MCF 10A (cell line): ENCODE measurements at regions not wholly inside any gene's neighbourhood (a gene's known extent, or its start where the extent isn't known, plus 50 kb on each side); places are given as distances from the start of the nearest gene placed in this dataset.

Experiments used
- BruUV-seq: library from RNA; stranded (reverse); fragments of 400-500 nt; replicated peaks from 2 replicates; lab custom pipeline; 2021; lab: Mats Ljungman, UMichigan
- CTCF ChIA-PET: fragments of 300-600 bp; sonication (Branson Sonifier 250); formaldehyde crosslinking; extraction: SDS; loops from one replicate; lab custom pipeline; 2021; ENCODE audit warnings: antibody characterized with exemption, inconsistent platforms; lab: Yijun Ruan, JAX
- POLR2A ChIA-PET: fragments of 300-600, 350-650 bp; sonication (Branson Sonifier 250); formaldehyde crosslinking; extraction: SDS; loops from one replicate; lab custom pipeline; 2020; ENCODE audit warnings: antibody characterized with exemption, inconsistent platforms; lab: Yijun Ruan, JAX
- DNase-seq: peaks from one replicate; pipeline ENCODE4 v3.0.0-alpha.2; 2018; ENCODE audit not compliant: unreplicated experiment
- H3K27ac Mint-ChIP-seq: one replicate; pipeline ENCODE4 v1.8.0; 2022; ENCODE audit warnings: mild to moderate bottlenecking, low read depth, mixed read lengths; ENCODE audit not compliant: unreplicated experiment
- H3K27me3 Mint-ChIP-seq: one replicate; pipeline ENCODE4 v1.8.0; 2022; ENCODE audit warnings: mixed read lengths; ENCODE audit not compliant: insufficient read depth, unreplicated experiment
- H3K36me3 Mint-ChIP-seq: one replicate; pipeline ENCODE4 v1.8.0; 2022; ENCODE audit warnings: mild to moderate bottlenecking, moderate library complexity, mixed read lengths; ENCODE audit not compliant: insufficient read depth, unreplicated experiment
- H3K4me1 Mint-ChIP-seq: one replicate; pipeline ENCODE4 v1.8.0; 2022; ENCODE audit warnings: mixed read lengths; ENCODE audit not compliant: insufficient read depth, unreplicated experiment
- H3K4me3 Mint-ChIP-seq: one replicate; pipeline ENCODE4 v1.8.0; 2022; ENCODE audit warnings: mild to moderate bottlenecking, moderate library complexity, mixed read lengths; ENCODE audit not compliant: unreplicated experiment
- H3K9me3 Mint-ChIP-seq: one replicate; pipeline ENCODE4 v1.8.0; 2022; ENCODE audit warnings: mixed read lengths; ENCODE audit not compliant: unreplicated experiment
- CTCF ChIP-seq: fragments of 200-600 bp; IDR thresholded peaks from one replicate; pipeline ENCODE4 v1.8.0; 2022; ENCODE audit warnings: antibody characterized with exemption, mild to moderate bottlenecking; ENCODE audit not compliant: unreplicated experiment
- intact Hi-C: fragments of 100-400 bp; cut with micrococcal nuclease; formaldehyde crosslinking; loops from 2 replicates; pipeline ENCODE4 v1.14.1; 2022

DNA sequence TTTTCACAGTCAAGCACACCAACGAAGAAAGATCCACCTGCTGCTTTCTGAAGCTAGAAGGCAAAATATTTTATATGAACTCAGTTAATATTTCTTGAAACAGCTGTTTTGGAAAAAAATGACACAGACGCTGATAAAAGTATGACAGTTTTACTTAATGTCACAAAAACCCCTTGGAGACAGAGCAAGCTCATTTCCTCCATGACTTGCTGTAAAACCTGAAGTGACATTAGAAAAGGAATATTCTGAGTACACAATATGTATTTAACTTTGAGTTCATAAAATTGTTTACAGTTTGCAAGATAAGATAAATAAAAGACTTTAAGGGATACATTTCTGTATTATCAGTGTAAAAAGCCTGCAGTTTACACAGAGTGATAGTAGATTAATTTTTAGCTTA is 105.4 kb downstream of the DSEL start:
- no peak for DNase-seq
- Mint-ChIP-seq H3K4me3 (no peak overlapping the region), H3K27me3 (no peaks in the 10 kb centered on the region), H3K36me3 (no peaks in the 10 kb centered on the region), H3K9me3 (no peaks in the 10 kb centered on the region), H3K27ac (peak overlapping the region; percentile 35), H3K4me1 (no peaks in the 10 kb centered on the region)
- POLR2A ChIA-PET = interaction anchor here (0.6 kb wide), 1 partner anchor 105 kb away, joined by 3 read pairs; no protein-coding TSS in a partner anchor
- TF ChIP-seq CTCF = no peak
- CTCF ChIA-PET = interaction anchor here (0.7 kb wide), 1 partner anchor 19 kb away, joined by 3 read pairs; no protein-coding TSS in a partner anchor
- no TSS peak for BruUV-seq
- intact Hi-C loops = no loop called here

GRCh38 chr18:67410075-67411070 is 106.1 kb downstream of the DSEL start:
- peak overlapping the region; percentile 35 for H3K27ac Mint-ChIP-seq
- intact Hi-C loops = no loop called here
- no peaks in the 10 kb centered on the region for H3K9me3 Mint-ChIP-seq
- no peak for TF ChIP-seq CTCF
- no peaks in the 10 kb centered on the region for H3K36me3 Mint-ChIP-seq
- DNase-seq = no peak
- ChIA-PET POLR2A (interaction anchor here (0.6 kb wide), 1 partner anchor 105 kb away, joined by 3 read pairs; no protein-coding TSS in a partner anchor), CTCF (no interaction called here)
- H3K4me1 Mint-ChIP-seq = no peaks in the 10 kb centered on the region
- no TSS peak for BruUV-seq
- no peaks in the 10 kb centered on the region for H3K27me3 Mint-ChIP-seq
- H3K4me3 Mint-ChIP-seq = no peak overlapping the region

GRCh38 chr18:67408240-67408639 is 108.3 kb downstream of the DSEL start:
- H3K27me3 Mint-ChIP-seq = no peaks in the 10 kb centered on the region
- ChIA-PET CTCF (no interaction called here), POLR2A (no interaction called here)
- no peak overlapping the region for H3K4me3 Mint-ChIP-seq
- DNase-seq = no peak
- H3K27ac Mint-ChIP-seq = no peak overlapping the region
- TF ChIP-seq CTCF = no peak
- no peaks in the 10 kb centered on the region for H3K4me1 Mint-ChIP-seq
- H3K9me3 Mint-ChIP-seq = no peaks in the 10 kb centered on the region
- no peaks in the 10 kb centered on the region for H3K36me3 Mint-ChIP-seq
- no TSS peak for BruUV-seq
- intact Hi-C loops = no loop called here

DNA sequence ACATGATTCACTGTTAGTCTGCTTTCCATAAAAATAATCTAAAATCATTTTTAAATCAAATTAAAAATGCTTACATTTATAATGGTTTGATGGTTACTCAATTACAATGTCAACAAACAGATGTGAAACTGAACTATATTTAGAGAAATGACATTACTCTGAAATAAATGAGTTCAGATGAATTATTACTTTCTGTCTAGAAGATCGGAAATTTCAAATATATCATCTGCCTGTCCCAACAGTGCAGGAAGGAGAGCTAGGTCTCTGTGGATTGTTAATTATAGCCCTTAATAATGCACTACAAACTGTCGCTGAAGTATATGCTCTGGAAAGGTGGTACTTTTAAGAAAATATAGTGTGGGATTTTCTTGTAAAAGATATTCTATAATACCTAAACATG is 109.8 kb downstream of the DSEL start:
- no peak for TF ChIP-seq CTCF
- Mint-ChIP-seq H3K4me3 (no peak overlapping the region), H3K4me1 (no peaks in the 10 kb centered on the region), H3K27me3 (no peaks in the 10 kb centered on the region), H3K36me3 (no peaks in the 10 kb centered on the region), H3K27ac (no peak overlapping the region), H3K9me3 (no peaks in the 10 kb centered on the region)
- intact Hi-C loops = no loop called here
- DNase-seq = no peak
- CTCF ChIA-PET = no interaction called here
- BruUV-seq = no TSS peak
- POLR2A ChIA-PET = no interaction called here
